Immature natural killer cell (primary cell): ENCODE measurements at regions not wholly inside any gene's neighbourhood (a gene's known extent, or its start where the extent isn't known, plus 50 kb on each side); places are given as distances from the start of the nearest gene placed in this dataset.

ENCODE experiments used
- DNase-seq, 3 donors: peaks; one replicate each; pipeline ENCODE4 v3.0.0; 2022; ENCODE audit warnings: mixed read lengths in 1 of 3
- H3K27ac Mint-ChIP-seq, 6 donors: one replicate each; pipeline ENCODE4 v1.8.0; 2020; ENCODE audit warnings: mixed read lengths in 6 of 6, mild to moderate bottlenecking in 5 of 6, inconsistent platforms in 4 of 6, moderate library complexity in 3 of 6
- H3K27me3 Mint-ChIP-seq, 3 donors: one replicate each; pipeline ENCODE4 v1.8.0; 2020 to 2021; ENCODE audit warnings: low read depth in 3 of 3, mild to moderate bottlenecking in 3 of 3, mixed read lengths in 3 of 3, moderate library complexity in 3 of 3, inconsistent platforms in 1 of 3
- H3K36me3 Mint-ChIP-seq, 3 donors: one replicate each; pipeline ENCODE4 v1.8.0; 2020; ENCODE audit warnings: mixed read lengths in 3 of 3, inconsistent platforms in 2 of 3, mild to moderate bottlenecking in 2 of 3
- H3K4me1 Mint-ChIP-seq, 2 donors: one replicate each; pipeline ENCODE4 v1.8.0; 2020; ENCODE audit warnings: inconsistent platforms in 2 of 2, mild to moderate bottlenecking in 2 of 2, mixed read lengths in 2 of 2, moderate library complexity in 1 of 2
- H3K4me3 Mint-ChIP-seq, 5 donors: one replicate each; pipeline ENCODE4 v1.8.0; 2020; ENCODE audit warnings: mild to moderate bottlenecking in 5 of 5, mixed read lengths in 5 of 5, inconsistent platforms in 3 of 5, moderate library complexity in 3 of 5
- H3K9me3 Mint-ChIP-seq, 6 donors: one replicate each; pipeline ENCODE4 v1.8.0; 2020; ENCODE audit warnings: mild to moderate bottlenecking in 6 of 6, mixed read lengths in 6 of 6, inconsistent platforms in 4 of 6, moderate library complexity in 3 of 6

GRCh38 chr10:83371696-83372490, 767.4 kb upstream of the GHITM start:
- no peaks in the 10 kb centered on the region for H3K4me1 Mint-ChIP-seq
- no peak overlapping the region for H3K27ac Mint-ChIP-seq
- peaks cover 3 to 31% (median 14%) of the 10 kb centered on the region in 6 donors for H3K9me3 Mint-ChIP-seq
- no peak overlapping the region for H3K4me3 Mint-ChIP-seq
- DNase-seq = no peak
- peaks cover 0 to 2% (median 0%) of the 10 kb centered on the region in 3 donors for H3K27me3 Mint-ChIP-seq
- H3K36me3 Mint-ChIP-seq = no peaks in the 10 kb centered on the region

GRCh38 chr10:83372646-83373045, 766.7 kb upstream of the GHITM start:
- Mint-ChIP-seq H3K27me3 (peaks cover 0 to 2% (median 0%) of the 10 kb centered on the region in 3 donors), H3K36me3 (no peaks in the 10 kb centered on the region), H3K9me3 (peaks cover 3 to 37% (median 16%) of the 10 kb centered on the region in 6 donors), H3K27ac (no peak overlapping the region), H3K4me1 (no peaks in the 10 kb centered on the region), H3K4me3 (no peak overlapping the region)
- no peak for DNase-seq

GRCh38 chr10:83373671-83374070, 765.6 kb upstream of the GHITM start:
- Mint-ChIP-seq H3K9me3 (peaks cover 3 to 42% (median 17%) of the 10 kb centered on the region in 6 donors), H3K4me1 (no peaks in the 10 kb centered on the region), H3K4me3 (no peak overlapping the region), H3K27me3 (peaks cover 0 to 2% (median 0%) of the 10 kb centered on the region in 3 donors), H3K36me3 (no peaks in the 10 kb centered on the region), H3K27ac (no peak overlapping the region)
- no peak for DNase-seq

- Mint-ChIP-seq H3K4me1 (no peaks in the 10 kb centered on the region), H3K27ac (no peak overlapping the region), H3K4me3 (no peak overlapping the region), H3K36me3 (peaks cover 0 to 4% (median 0%) of the 10 kb centered on the region in 3 donors), H3K27me3 (peaks cover 0 to 2% (median 0%) of the 10 kb centered on the region in 3 donors), H3K9me3 (peaks cover 7 to 45% (median 21%) of the 10 kb centered on the region in 6 donors)
- DNase-seq = no peak
Measured at GRCh38 chr10:83374741-83375140, 764.6 kb upstream of the GHITM start.

- no peak for DNase-seq
- H3K36me3 Mint-ChIP-seq = peaks cover 0 to 4% (median 0%) of the 10 kb centered on the region in 3 donors
- H3K4me3 Mint-ChIP-seq = no peak overlapping the region
- H3K9me3 Mint-ChIP-seq = peaks cover 7 to 50% (median 18%) of the 10 kb centered on the region in 6 donors
- peaks cover 0 to 2% (median 0%) of the 10 kb centered on the region in 3 donors for H3K27me3 Mint-ChIP-seq
- no peak overlapping the region for H3K27ac Mint-ChIP-seq
- H3K4me1 Mint-ChIP-seq = no peaks in the 10 kb centered on the region
Measured at GRCh38 chr10:83375274-83375673, 764.0 kb upstream of the GHITM start.

- H3K4me3 Mint-ChIP-seq = no peak overlapping the region
- H3K27me3 Mint-ChIP-seq = peaks cover 0 to 3% (median 2%) of the 10 kb centered on the region in 3 donors
- no peaks in the 10 kb centered on the region for H3K36me3 Mint-ChIP-seq
- H3K9me3 Mint-ChIP-seq = peaks cover 2 to 41% (median 10%) of the 10 kb centered on the region in 6 donors
- H3K27ac Mint-ChIP-seq = no peak overlapping the region
- no peak for DNase-seq
- no peaks in the 10 kb centered on the region for H3K4me1 Mint-ChIP-seq
Measured at GRCh38 chr10:83397806-83398205, 741.5 kb upstream of the GHITM start.

DNA sequence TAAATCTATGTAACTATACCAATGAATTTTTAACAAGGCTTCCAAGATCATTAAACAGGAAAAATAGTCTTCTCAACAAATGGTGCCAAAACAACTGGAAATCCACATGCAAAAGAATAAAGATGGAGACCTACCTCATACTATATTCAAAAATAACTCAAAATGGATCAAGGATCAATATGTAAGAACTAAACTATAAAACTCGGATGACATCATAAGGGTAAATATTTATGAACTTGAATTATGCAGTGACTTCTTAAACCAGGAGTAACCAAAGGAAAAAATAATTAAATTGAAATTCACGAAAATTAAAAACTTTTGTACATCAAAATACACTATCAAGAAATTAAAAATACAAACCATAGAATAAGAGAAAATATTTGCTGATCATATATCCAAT, 728.7 kb upstream of the GHITM start:
- H3K36me3 Mint-ChIP-seq = no peaks in the 10 kb centered on the region
- H3K4me1 Mint-ChIP-seq = no peaks in the 10 kb centered on the region
- H3K9me3 Mint-ChIP-seq = peaks cover 7 to 40% (median 18%) of the 10 kb centered on the region in 6 donors
- no peak for DNase-seq
- H3K4me3 Mint-ChIP-seq = no peak overlapping the region
- H3K27ac Mint-ChIP-seq = no peak overlapping the region
- H3K27me3 Mint-ChIP-seq = peaks cover 0 to 2% (median 2%) of the 10 kb centered on the region in 3 donors

- Mint-ChIP-seq H3K9me3 (peaks cover 14 to 37% (median 20%) of the 10 kb centered on the region in 6 donors), H3K4me3 (no peak overlapping the region), H3K27ac (no peak overlapping the region), H3K36me3 (no peaks in the 10 kb centered on the region), H3K27me3 (no peaks in the 10 kb centered on the region), H3K4me1 (no peaks in the 10 kb centered on the region)
- no peak for DNase-seq
Measured at GRCh38 chr10:83425306-83425705, 714.0 kb upstream of the GHITM start.

GRCh38 chr10:83427101-83427500, 712.2 kb upstream of the GHITM start:
- no peak overlapping the region for H3K4me3 Mint-ChIP-seq
- no peaks in the 10 kb centered on the region for H3K36me3 Mint-ChIP-seq
- H3K27me3 Mint-ChIP-seq = peaks cover 0 to 1% (median 0%) of the 10 kb centered on the region in 3 donors
- H3K9me3 Mint-ChIP-seq = peaks cover 14 to 48% (median 20%) of the 10 kb centered on the region in 6 donors
- DNase-seq = no peak
- H3K27ac Mint-ChIP-seq = no peak overlapping the region
- no peaks in the 10 kb centered on the region for H3K4me1 Mint-ChIP-seq

- Mint-ChIP-seq H3K9me3 (peaks cover 12 to 55% (median 21%) of the 10 kb centered on the region in 6 donors), H3K4me3 (no peak overlapping the region), H3K4me1 (no peaks in the 10 kb centered on the region), H3K36me3 (no peaks in the 10 kb centered on the region), H3K27ac (no peak overlapping the region), H3K27me3 (peaks cover 0 to 1% (median 0%) of the 10 kb centered on the region in 3 donors)
- DNase-seq = no peak
Measured at GRCh38 chr10:83432261-83433045, 706.9 kb upstream of the GHITM start.

GRCh38 chr10:83433705-83434104, 705.6 kb upstream of the GHITM start:
- DNase-seq = no peak
- H3K4me1 Mint-ChIP-seq = no peaks in the 10 kb centered on the region
- no peak overlapping the region for H3K27ac Mint-ChIP-seq
- H3K4me3 Mint-ChIP-seq = no peak overlapping the region
- peaks cover 0 to 1% (median 0%) of the 10 kb centered on the region in 3 donors for H3K27me3 Mint-ChIP-seq
- H3K36me3 Mint-ChIP-seq = no peaks in the 10 kb centered on the region
- peaks cover 12 to 44% (median 15%) of the 10 kb centered on the region in 6 donors for H3K9me3 Mint-ChIP-seq

GRCh38 chr10:83448013-83448412, 691.3 kb upstream of the GHITM start:
- H3K4me3 Mint-ChIP-seq = no peak overlapping the region
- H3K4me1 Mint-ChIP-seq = no peaks in the 10 kb centered on the region
- no peak for DNase-seq
- peaks cover 4 to 55% (median 18%) of the 10 kb centered on the region in 6 donors for H3K9me3 Mint-ChIP-seq
- no peak overlapping the region for H3K27ac Mint-ChIP-seq
- H3K36me3 Mint-ChIP-seq = no peaks in the 10 kb centered on the region
- peaks cover 0 to 4% (median 0%) of the 10 kb centered on the region in 3 donors for H3K27me3 Mint-ChIP-seq

DNA sequence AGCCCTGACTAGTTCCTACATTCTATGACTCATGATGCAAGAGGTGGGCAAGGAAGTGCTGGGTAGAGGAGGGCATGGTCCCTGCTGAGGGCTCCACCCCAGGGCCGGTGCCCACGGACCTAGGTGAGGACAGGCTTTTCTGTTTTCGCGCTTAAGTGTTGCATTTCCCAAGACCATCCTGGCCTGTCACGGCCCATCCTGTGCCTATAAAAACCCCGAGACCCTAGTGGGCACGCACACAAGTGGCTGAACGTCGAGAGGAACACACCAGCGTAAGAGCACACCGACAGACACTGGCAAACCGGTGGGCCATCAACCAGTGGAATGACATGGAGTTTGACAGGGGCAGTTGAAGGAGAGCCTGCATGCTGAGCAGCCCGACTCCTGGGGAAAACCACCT, 680.7 kb upstream of the GHITM start:
- Mint-ChIP-seq H3K27me3 (no peaks in the 10 kb centered on the region), H3K4me1 (no peaks in the 10 kb centered on the region), H3K36me3 (no peaks in the 10 kb centered on the region), H3K4me3 (no peak overlapping the region), H3K27ac (no peak overlapping the region), H3K9me3 (peaks cover 6 to 47% (median 18%) of the 10 kb centered on the region in 6 donors)
- DNase-seq = no peak

DNA sequence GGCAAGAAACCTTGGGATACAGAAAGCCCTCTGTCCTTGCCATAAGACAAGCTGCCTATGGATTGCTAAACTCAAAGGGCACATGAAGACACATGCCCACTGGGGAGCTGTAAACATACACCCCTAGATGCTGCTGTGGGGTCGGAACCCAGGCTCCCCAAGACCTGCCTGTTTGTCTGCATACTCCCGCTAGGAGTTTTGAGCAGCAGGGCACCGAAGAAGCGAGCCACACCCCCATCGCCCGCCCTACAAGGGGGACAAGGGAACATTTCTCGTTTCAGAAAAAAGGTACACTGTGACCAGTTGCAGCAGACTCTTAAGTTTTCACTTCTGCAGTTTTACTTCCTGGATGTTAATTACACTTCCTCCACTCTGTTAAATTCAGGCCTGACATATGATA, 680.2 kb upstream of the GHITM start:
- H3K36me3 Mint-ChIP-seq = no peaks in the 10 kb centered on the region
- H3K4me1 Mint-ChIP-seq = no peaks in the 10 kb centered on the region
- no peak overlapping the region for H3K27ac Mint-ChIP-seq
- H3K27me3 Mint-ChIP-seq = no peaks in the 10 kb centered on the region
- peaks cover 6 to 49% (median 20%) of the 10 kb centered on the region in 6 donors for H3K9me3 Mint-ChIP-seq
- no peak for DNase-seq
- H3K4me3 Mint-ChIP-seq = no peak overlapping the region
